Stimulated activated CD8-positive, alpha-beta memory T cell treated with anti-CD3 and anti-CD28 coated beads, Interleukin-15, amount 100 ng/mL, for 24 hours (primary cell): ENCODE measurements at regions not wholly inside any gene's neighbourhood (a gene's known extent, or its start where the extent isn't known, plus 50 kb on each side); places are given as distances from the start of the nearest gene placed in this dataset.

Experiments
- DNase-seq: peaks from one replicate; pipeline ENCODE4 v3.0.0-alpha.2; 2020; ENCODE audit warnings: low read depth

DNA sequence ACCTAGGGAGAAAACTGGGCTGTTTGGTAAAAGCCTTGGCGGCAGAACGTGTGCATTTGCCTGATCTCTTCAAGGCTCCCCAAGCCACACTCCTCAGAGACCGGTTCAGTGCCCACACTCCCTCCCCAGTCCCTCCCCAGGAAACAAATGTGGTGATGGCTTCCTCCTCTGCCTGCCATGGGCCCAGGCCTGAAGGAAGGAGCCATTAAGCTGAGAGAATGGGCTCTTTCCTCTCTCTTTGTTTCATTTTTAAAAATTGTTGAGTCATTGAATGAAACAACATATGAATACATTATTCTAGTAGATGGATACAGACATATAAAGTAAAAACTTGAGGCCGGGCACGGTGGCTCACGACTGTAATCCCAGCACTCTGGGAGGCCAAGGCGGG is 50.6 kb upstream of the YWHAQ start:
- no peak for DNase-seq

DNA sequence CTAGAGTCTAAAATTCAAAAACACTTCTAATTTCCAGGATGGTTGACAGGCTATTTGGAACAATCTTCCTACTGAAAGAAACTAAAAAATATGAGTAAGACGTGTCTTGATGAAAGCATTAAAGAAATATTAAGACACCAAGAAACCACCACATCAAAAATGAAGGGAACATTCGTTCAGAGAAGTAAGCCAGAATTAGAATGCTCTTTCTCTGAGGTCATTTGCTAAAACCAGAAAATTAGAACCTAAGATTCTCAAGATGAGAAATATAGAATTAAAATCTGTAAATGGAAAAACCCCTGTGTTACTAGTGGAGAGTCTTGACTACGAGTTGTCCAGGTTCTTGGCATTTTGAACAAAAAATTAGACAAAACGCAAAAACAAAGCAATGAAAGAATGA is 54.8 kb upstream of the YWHAQ start:
- no peak for DNase-seq

DNA sequence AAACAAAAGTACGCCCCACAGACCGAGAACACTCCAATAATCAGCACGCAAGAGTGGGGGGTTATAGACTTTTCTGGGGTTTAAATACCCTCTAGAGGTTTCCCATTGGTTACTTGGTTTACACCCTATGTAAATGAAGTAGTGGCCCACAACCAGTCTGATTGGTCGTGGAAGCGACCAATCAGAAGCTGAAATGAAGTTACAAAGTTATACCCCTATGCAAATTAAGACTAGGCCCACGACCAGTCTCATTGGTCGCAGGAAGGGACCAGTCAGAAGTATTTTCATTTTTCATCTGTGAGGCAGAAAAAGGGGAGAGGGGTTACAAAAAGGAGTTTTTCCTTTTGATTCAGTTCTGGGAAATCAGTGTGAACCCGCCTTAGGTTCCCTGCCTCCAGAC is 55.3 kb upstream of the YWHAQ start:
- no peak for DNase-seq

DNA sequence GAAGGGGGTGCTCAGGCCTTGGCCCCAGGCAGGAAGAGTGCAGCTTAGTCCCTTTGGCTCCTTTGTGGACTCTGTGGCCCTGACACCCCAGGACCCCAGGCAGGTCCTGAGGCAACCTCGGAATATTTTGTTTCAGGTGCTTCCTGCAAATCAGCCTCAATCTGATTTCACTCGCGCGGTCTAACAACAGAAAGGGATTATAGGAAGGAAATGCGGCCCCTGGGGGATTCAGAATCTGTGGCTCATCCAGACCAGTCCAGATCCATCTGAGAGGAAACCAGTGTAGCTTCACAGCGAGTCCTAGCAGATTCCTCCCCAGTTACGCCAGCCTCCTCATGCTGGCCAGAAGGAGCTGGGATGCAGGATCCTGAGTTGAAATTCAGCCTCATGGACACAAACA is 59.5 kb upstream of the YWHAQ start:
- no peak for DNase-seq

DNA sequence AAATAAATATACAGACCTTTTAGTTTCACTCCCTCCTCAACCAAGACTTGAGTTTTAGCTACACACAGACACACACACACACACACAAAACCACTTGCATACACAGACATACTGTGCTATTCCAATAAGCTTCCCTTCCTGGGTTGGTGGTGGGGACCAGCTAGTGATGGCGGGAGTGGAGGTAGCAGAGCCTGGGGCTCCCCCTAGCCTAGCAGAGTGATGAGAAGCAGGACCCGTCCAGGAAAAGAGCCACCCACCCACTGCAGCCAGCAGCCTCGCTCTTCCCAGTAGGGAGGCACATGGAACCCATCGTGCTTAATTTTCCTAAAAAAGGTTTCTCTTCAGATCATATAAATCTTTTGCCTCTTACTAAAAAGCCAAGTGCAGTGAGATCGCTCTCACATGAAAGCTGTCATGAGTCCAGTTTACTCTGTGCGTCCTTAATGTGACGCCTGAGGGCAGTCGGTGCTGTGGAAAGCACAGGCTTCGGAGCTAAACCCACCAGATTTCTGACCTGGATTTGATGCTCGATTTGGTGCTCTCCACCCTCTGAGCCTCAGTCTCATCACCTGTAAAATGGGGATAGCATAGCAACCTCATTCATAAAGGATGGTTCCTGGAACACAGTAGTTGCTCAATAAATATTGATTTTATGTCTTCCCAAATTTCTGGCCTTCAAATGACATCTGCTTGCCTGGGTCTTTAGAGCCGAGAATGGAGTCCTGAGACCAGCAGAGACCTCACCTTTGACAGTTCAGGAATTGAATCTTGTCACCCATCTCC is 60.1 kb upstream of the YWHAQ start:
- no peak for DNase-seq

DNA sequence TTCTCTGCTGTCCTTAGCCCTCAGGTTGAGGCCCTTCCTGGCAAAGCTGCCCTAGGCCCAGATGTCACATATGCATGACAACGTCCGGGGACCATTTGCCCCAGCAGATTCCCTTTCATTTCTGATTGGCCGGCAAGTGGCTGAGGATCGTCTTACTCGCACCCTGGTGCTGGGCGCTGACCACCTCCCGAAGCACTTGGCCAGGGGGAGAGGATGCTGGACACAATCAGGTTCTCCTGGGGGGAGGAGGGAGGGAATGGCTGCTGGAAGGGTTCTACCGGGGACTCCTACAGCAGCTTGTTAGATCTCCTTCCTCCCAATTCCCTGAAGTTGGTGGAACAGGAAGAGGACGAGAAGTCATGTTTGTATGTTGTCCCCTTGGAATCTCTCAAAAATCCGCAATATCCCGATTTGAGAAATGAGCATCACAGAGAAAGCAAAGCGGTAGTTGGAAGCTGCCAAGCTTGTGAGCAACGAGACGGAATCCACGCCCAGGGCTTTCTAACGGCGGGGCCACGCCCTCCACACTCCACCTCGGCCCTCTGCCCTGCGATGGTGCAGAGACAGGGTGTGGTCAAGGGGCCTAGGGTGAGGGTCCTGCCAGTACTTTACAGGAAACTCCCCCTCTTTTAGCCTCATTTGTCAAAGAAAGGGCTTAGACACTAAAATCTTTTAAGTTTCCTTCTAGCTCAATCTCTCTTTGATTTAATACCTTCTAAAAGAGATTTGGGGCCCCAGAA is 61.8 kb upstream of the YWHAQ start:
- DNase-seq = no peak

DNA sequence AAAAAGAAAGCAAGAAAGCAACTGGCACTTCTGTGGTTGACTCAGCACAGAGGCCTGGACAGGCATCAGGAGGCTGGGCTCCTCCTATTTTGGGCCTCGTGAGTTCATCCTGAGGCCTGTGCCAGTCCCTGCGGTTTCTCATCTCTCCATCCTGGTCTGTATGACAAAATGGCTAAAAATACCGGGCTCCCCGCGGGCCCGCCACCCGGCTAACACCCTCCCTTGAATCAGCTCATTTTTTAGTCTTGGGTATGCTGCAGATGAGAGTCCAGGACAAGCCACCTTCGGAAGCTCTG is 62.3 kb upstream of the YWHAQ start:
- DNase-seq = no peak

DNA sequence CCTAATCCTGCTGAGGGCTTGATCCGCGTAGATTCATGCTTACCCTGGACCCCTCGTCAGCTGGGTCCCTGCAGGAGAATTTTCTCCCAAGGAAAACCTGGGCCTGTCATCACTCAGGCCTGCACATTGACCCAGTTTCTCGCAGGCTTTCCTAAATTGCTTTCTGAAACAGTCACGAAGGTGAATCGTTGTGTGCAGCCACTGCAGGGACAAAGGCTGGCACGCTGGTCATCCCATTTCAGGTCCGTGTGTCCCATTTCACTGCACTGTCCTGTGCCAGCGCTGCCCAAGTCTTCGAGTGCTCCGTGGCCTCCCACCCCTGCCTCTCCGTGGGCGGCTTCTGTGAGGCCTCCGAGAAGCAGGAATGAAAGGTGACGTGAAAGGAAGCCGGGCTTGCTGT is 62.8 kb upstream of the YWHAQ start:
- no peak for DNase-seq

DNA sequence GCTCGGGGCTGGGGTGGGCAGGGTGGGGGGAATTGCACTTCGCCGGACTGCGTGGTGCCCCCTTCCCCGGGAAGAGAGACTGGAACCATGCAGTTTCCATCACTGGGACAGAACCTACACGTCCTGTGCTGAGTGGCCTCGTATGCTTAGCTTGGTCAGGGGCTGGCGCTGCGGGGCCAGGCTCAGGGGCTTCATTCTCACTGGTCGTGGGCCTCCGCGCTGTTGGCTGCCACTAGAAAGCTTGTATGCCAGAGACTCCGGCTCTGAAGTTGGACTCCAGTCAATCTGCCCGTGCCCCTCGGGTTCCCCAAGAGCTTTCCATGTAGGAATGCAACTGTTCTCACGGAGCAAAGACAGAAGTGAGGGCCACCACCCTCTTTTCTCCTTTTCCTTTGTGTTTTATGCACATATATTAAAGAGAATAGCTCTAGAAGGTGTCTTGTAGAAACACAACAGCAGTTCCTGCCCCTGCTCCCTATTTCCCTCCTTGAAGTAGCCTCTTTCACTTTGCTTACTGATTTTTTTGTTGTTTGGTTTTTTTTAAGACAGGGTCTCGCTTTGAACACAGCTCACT is 64.0 kb upstream of the YWHAQ start:
- DNase-seq = no peak

DNA sequence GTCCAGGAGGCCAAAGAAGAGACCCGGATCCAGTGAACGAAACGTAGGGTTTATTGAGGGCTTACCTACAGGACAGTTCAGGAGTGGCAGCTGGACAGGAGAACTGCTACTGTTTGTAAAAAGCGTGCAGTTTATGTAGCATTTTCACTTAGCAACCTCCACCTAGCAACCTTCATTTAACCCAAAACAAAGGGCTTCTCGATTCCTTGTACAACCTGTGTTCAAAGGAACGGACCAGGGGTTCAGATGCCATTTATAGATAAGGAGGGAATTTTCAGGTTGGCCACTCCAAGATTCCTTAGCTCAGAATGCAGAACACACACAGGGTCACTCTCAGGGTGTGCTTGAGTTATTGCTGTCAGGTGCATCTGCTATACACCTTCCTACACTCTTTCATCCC is 65.1 kb upstream of the YWHAQ start:
- no peak for DNase-seq

DNA sequence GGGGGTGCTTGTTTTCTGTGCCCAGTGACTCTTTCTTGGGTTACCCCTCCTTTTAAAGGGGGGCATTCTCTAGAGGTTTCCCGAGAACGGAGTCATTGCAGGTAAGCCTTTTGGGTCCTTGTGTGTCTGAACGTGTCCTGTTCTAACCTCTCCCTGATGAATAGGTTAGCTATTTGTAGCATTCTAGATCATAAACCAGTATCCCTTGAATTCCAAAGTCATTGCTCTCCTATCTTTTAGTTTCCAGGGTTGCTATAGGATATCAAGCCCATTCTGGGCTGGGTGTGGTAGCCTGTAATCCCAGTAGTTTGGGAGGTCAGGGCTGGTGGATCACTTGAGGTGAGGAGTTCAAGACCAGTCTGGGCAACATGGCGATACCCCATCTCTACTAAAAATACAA is 65.9 kb upstream of the YWHAQ start:
- DNase-seq = no peak

DNA sequence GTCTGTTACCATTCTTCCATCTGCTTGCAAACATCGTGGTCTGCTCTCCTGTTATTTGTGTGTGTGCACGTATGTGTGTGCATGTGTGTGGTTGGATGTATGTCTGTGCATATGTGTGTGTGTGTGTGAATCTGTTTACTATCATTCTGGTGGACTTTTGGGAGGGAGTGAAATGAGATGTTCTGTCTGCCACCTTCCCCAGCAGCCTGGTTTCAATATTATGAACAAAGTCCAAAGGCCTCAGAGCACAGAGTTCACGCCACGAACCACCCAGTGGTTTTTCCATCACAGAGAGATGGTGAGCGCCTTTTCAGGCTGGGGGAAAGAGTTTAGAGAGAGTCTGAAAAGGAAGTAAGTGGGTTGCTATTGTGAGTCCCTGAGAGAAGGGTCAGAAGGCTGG is 67.1 kb upstream of the YWHAQ start:
- no peak for DNase-seq

DNA sequence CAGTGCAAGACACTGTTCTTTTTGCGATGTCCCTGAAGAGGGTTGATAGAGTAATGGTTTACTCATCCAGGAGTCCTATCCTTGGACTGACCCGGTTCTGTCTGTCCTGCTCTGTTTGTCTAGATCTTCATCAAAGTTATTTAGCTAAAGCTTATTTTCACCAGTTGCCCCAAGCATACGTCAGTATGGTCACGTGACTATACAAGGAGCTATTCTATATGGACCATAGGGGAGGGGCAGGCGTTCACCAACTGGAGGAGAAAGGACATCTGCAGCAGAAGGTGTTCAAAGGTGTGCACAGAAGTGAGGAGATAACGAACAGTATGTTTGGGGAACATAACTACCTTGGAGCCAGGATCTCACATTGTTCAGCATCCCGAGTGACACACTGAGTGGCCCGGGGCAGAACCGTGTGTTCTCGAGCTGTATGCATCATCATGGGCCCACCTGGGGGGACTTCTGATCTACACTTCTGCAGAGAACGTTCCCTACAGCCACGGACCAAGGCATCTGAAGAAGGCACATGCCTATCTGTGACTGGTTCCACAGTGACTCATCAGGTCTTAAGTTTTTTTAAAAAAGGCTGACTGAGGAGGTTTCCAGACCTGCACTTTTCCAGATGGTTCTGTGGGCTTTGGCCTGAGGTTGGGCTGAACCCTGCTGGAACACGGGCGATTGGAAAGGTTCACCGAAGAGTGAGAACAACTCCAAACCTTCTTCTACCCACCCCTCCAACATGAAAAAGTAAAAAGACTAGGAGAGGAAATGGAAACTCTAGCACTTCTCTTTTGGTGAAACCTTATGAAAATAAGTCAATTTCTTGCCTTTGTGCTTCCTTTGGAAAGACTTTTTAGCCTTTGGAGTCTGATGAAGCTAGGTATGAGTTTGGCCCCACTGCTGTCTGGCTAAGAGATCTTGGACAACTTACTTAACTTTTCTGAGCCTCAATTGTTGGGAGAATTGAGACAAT is 68.6 kb upstream of the YWHAQ start:
- DNase-seq = no peak

DNA sequence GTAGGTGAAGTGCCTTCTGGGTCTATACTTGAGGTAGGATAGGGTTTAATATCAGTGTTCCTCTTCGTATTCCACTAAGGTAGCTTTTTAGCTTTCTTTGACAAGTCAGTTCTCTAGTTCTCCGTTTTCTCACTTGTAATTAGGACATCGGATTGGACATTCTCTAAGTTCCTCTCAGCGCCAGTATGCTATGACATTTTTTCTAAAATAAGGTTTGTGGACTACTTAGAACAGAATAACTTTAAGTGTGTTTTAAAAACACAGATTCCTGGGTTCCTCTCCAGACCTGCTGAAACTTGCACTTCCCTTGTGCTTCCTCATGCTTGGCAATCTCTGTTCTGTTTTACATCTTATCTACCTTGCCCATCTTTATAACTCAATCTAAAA is 69.3 kb upstream of the YWHAQ start:
- no peak for DNase-seq

DNA sequence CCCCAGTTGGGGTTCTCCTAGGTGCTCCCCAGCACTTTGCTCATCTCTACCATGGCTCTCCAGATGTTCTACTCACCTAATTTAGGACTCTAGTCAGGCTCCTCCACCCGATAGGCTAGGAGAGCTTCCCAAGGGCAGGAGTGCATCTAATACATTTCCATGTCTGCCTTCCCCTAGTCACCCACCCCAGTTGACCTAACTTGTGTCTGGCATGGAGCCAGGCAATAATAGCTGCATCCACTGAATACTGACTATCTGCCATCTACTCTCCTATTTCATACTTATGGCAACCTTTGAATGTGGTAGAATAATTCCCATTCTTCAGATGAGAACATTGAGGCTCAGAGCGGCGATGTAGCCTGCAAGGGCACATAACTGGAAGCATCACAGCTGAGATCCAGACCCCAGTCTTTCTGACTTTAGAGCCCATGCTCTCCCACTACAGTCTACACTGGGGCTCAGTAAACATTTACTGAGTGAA is 71.8 kb upstream of the YWHAQ start:
- no peak for DNase-seq

DNA sequence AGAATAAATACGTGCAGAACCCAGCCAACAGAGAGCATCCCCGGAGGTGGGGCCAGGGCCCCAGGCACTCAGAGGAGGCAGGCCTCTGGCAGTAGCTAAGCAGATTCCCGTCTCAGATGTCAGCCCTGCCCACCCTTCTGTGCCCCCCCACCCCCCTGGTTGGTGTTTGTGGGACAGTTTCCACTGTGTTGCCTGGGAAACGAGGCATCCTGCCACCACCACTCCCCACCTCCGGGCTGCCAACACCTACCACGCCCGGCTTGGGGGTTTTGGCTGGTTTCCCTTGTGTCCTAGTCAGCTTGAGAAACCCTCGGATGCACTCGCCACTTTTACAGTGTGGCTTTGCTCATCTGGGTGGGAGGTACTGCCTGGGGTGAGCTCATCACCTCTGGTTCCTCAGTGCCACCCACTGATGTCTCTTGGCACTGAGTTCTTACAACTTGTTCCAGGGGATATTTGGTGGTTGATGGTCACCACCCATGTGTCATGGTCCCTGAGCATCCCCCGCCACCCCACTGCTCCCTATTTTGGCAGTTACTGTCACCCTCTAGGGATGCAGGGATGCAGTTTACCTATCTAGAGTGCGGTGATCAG is 72.4 kb upstream of the YWHAQ start:
- DNase-seq = peak; percentile 46

DNA sequence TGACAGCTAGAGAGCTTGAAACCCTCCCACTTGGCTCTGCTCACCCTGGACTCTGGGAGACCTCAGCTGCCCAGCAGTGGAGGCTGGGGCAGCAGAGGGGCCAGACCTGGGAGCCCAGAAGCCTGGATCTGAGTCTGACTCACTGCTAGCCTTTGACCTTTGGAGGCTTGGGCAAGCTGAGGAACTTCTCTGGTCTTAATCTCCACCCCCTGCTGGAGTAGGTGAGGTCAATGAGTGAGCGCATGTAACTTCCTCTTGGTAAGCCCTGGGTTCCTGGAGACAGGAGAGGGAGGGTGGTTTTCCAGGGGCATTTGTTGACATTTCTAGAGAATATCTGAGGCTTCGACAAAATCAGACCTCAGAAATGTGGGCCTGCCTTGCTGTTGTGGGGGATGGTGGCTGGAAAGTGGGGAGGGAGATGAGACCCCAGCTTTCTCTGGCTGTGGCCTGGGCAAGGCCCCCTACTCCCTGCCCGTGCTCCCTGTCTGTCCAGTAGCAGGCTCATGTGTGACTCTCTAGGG is 73.0 kb upstream of the YWHAQ start:
- DNase-seq = no peak

DNA sequence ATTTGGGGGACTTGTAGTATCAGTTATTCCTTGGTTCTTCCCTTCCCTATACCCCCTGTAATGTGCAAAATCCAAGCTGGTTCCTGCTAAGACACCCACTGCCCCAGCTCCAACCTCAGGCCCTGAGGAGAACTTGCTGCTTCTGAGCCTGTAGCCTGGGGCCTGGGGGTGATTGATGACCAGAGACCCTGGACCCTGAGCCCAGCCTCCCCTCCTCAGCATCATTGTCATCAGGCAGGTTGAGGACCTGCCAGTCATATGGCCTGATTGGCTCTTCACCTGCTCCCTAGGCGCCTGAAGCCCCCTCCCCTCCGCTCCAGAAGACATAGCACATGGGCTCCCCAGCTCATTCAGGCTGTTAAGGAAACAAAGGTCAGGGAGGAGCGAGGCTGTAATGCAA is 73.8 kb upstream of the YWHAQ start:
- DNase-seq = no peak

DNA sequence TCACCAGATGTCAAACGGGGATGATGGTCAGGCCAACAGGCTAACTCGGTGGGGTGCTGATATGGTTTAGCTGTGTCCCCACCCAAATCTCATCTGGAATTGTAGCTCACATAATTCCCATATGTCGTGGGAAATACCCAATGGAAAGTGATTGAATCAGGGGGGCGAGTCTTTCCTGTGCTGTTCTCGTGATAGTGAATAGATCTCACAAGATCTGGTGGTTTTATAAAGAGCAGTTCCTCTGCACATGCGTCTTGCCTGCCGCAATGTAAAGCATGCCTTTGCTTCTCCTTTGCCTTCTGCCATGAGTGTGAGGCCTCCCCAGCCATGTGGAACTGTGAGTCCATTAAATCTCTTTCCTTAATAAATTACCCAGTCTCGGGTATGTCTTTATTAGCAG is 74.4 kb upstream of the YWHAQ start:
- no peak for DNase-seq

DNA sequence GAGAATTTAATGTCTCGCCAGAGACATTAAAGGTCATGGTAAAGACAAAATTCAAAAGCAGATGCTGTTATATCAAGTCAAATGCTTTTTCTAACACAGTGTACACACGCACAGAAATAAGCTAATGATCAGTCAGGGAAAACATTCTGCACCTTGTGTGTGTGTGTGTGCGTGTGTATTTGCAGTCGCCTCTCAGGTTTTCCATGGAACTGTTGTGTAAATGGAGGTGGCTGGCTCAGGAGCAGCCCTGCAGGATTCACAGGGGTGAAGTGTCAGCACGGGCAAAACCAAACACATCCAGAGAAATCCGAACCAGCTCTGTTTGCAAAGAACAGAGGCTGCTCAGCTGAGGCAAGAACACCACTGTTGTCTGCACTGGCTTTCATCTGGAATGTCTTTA is 76.2 kb upstream of the YWHAQ start:
- no peak for DNase-seq

DNA sequence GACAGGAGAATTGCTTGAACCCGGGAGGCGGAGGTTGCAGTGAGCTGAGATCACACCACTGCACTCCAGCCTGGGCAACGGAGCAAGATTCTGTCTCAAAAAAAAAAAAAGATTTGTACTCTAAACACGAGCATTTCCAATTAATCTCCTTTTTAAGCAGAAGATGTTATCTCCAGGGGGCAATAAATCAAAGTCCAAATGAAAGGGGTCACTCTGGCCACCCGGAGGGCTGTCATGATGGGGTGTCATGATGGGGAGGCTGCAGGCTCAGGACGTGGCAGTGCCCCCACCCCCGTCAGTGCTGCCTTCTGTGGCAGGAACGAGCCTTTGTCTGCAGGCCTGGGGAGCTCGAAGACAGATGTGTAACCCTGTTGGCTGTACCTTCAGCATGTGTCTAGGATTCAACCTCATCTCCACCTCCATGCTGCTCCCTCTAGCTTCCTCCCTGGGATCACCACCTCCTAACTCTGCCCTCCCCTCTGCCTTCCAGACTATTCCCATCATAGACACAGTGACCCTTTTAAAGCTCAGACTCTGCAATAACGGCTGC is 76.9 kb upstream of the YWHAQ start:
- DNase-seq = no peak
